ENCODE measurements at regions not wholly inside any gene's neighbourhood (a gene's known extent, or its start where the extent isn't known, plus 50 kb on each side); places are given as distances from the start of the nearest gene placed in this dataset.

- no peaks in the 10 kb centered on the region for H3K23me2 ChIP-seq (ENCODE audit: insufficient read length, low read depth, low read length, poor library complexity, severe bottlenecking)
- H3K79me2 ChIP-seq (ENCODE audit: insufficient read depth, low read length): no peaks in the 10 kb centered on the region
- H3K4ac ChIP-seq (ENCODE audit: low read depth, low read length): no peak overlapping the region
- Mint-ChIP-seq H3K9me3 (no peaks in the 10 kb centered on the region), H3K27me3 (ENCODE audit: low read depth) (no peaks in the 10 kb centered on the region), H3K4me3 (no peak overlapping the region), H3K4me1 (0 out of 4 replicates have a peak, but pooled peaks cover 2% of the 10 kb centered on the region in 2 experiments), H3K27ac (no peak overlapping the region), H3K36me3 (ENCODE audit: insufficient read depth in 1 of 3, low read depth in 3 of 3) (no peaks in the 10 kb centered on the region)
- no peak overlapping the region for H2AFZ ChIP-seq (ENCODE audit: low read length)
- H2BK20ac ChIP-seq (ENCODE audit: low read depth, low read length, poor library complexity, severe bottlenecking): no peak overlapping the region
- H3K23ac ChIP-seq (ENCODE audit: insufficient read length, low read depth, low read length): no peak overlapping the region
- no peak overlapping the region for H3K27ac ChIP-seq (ENCODE audit: insufficient read length, low read depth, low read length)
- no peaks in the 10 kb centered on the region for H3K79me1 ChIP-seq (ENCODE audit: insufficient read depth, low read depth, low read length, poor library complexity, severe bottlenecking)
- H4K20me1 ChIP-seq (ENCODE audit: control insufficient read depth, insufficient read depth, insufficient read length): no peaks in the 10 kb centered on the region
- H2BK12ac ChIP-seq (ENCODE audit: insufficient read length, low read depth, low read length): no peak overlapping the region
- no peaks in the 10 kb centered on the region for H3K27me3 ChIP-seq (ENCODE audit: insufficient read depth, low read length)
- H3K4me1 ChIP-seq (ENCODE audit: insufficient read depth, low read length): no peaks in the 10 kb centered on the region
- no peak overlapping the region for H3T11ph ChIP-seq (ENCODE audit: low read length)
- H3K18ac ChIP-seq (ENCODE audit: insufficient read length, low read depth, low read length): no peak overlapping the region
- no CpG with 5 or more reads among the region's 2 CpGs for WGBS (ENCODE audit: extremely low coverage, insufficient read length, low lambda C conversion rate)
- H4K8ac ChIP-seq (replicated peaks; ENCODE audit: insufficient read length, low read depth, low read length): no peak overlapping the region
- H2BK15ac ChIP-seq (ENCODE audit: low read depth, low read length): no peak overlapping the region
- H2BK5ac ChIP-seq (ENCODE audit: insufficient read length, low read length): no peak overlapping the region
- no peak for TF ChIP-seq CTCF (conservative IDR thresholded peaks at IDR 0.05)
- H3K14ac ChIP-seq (ENCODE audit: insufficient read depth, low read length): no peak overlapping the region
- no peak overlapping the region for H2BK120ac ChIP-seq (ENCODE audit: low read depth, low read length, poor library complexity, severe bottlenecking)
- no peak for DNase-seq
- no peak overlapping the region for H4K5ac ChIP-seq (ENCODE audit: insufficient read length, low read depth, low read length)
- no peak overlapping the region for H3K4me2 ChIP-seq (ENCODE audit: insufficient read depth, insufficient read length, low read length)
- no peak overlapping the region for H4K91ac ChIP-seq (ENCODE audit: insufficient read length, low read depth, low read length)
- no peak overlapping the region for H3K56ac ChIP-seq (ENCODE audit: insufficient read length, low read depth, low read length)
- H3K9ac ChIP-seq (ENCODE audit: extremely low read depth, insufficient read length, low read length): no peak overlapping the region
- H3K9me3 ChIP-seq (ENCODE audit: control insufficient read depth, low read depth, low read length): no peaks in the 10 kb centered on the region
- no peak overlapping the region for H2AK5ac ChIP-seq (ENCODE audit: insufficient read length, low read length)
Observed at GRCh38 chr6:121503589-121503991, 68.1 kb downstream of the GJA1 start.

Data from H9 (cell line).